C4-2B (cell line): ENCODE measurements at regions not wholly inside any gene's neighbourhood (a gene's known extent, or its start where the extent isn't known, plus 50 kb on each side); places are given as distances from the start of the nearest gene placed in this dataset.

Experiments used
- ZFX ChIP-seq: fragments of 450-650 bp; IDR thresholded peaks from 2 replicates; pipeline ENCODE4 v1.6.1; 2017
- TF ChIP-seq, protein P1 (sequence below): fragments of 450-650 bp; conservative IDR thresholded peaks from 2 replicates; pipeline ENCODE4 v1.5.1; 2017; ENCODE audit warnings: mild to moderate bottlenecking

DNA sequence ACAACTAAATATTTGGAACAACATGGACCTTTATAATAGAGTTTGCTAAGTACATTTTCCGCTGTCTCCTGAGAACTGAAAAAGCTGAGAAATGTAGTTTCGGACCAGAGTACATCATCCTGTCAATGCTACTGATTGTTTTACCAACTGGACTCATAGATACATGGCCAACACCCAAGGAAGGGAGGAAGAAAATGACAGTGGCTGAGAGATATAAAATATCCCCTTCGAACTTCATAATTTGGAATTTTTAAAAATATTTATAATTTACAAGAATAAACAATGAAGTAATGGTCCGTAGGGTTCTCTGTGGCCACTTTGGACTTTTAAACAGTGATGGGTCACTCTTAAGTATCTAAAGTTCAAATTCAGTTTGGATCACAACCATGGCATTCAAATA lies 1042.7 kb downstream of the MCTP2 start:
- TF ChIP-seq, protein P1, sequence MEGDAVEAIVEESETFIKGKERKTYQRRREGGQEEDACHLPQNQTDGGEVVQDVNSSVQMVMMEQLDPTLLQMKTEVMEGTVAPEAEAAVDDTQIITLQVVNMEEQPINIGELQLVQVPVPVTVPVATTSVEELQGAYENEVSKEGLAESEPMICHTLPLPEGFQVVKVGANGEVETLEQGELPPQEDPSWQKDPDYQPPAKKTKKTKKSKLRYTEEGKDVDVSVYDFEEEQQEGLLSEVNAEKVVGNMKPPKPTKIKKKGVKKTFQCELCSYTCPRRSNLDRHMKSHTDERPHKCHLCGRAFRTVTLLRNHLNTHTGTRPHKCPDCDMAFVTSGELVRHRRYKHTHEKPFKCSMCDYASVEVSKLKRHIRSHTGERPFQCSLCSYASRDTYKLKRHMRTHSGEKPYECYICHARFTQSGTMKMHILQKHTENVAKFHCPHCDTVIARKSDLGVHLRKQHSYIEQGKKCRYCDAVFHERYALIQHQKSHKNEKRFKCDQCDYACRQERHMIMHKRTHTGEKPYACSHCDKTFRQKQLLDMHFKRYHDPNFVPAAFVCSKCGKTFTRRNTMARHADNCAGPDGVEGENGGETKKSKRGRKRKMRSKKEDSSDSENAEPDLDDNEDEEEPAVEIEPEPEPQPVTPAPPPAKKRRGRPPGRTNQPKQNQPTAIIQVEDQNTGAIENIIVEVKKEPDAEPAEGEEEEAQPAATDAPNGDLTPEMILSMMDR, result no peak
- TF ChIP-seq ZFX, result no peak
